ENCODE measurements at regions not wholly inside any gene's neighbourhood (a gene's known extent, or its start where the extent isn't known, plus 50 kb on each side); places are given as distances from the start of the nearest gene placed in this dataset.
"Not testable (repeated sequence)": the region's sequence is repeated elsewhere in the genome, so short reads cannot be mapped to it uniquely, and the experiment has no call there.

DNA sequence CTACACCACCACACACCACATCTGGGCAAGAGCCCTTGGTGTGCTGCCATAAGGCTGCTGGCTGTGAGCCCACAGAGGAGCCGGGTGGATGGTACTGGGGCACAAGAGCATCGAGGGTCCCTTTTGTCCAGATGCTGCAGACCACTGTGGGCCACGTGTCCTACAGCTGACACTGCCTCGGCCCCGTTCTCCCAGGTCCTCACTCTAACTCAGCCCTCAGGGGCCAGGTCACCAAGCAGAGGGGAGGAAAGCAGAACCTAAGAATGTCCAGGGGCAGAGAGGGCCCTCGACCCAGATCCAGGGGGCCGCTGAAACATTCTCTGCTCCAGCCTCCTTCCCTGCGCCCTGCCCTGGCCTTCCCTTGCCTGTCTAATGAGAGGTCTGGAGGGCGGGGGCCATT is 91.7 kb upstream of the ASB18 start:
- no peak overlapping the region for H3K4me3 ChIP-seq
- DNase-seq (no peak), ATAC-seq (ENCODE audit: insufficient read depth, low FRiP score) (no peak)
- TF ChIP-seq, protein P1, sequence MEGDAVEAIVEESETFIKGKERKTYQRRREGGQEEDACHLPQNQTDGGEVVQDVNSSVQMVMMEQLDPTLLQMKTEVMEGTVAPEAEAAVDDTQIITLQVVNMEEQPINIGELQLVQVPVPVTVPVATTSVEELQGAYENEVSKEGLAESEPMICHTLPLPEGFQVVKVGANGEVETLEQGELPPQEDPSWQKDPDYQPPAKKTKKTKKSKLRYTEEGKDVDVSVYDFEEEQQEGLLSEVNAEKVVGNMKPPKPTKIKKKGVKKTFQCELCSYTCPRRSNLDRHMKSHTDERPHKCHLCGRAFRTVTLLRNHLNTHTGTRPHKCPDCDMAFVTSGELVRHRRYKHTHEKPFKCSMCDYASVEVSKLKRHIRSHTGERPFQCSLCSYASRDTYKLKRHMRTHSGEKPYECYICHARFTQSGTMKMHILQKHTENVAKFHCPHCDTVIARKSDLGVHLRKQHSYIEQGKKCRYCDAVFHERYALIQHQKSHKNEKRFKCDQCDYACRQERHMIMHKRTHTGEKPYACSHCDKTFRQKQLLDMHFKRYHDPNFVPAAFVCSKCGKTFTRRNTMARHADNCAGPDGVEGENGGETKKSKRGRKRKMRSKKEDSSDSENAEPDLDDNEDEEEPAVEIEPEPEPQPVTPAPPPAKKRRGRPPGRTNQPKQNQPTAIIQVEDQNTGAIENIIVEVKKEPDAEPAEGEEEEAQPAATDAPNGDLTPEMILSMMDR (IDR thresholded peaks at IDR 0.05; ENCODE audit: control extremely low read depth, extremely low read depth), result no peak
- WGBS, 2 donors, result 90 to 95% methylated on average over 8 to 9 of the region's 9 CpGs
- no peak overlapping the region for H3K9ac ChIP-seq (ENCODE audit: insufficient read depth in 1 of 2, low read length in 2 of 2)
- no peaks in the 10 kb centered on the region for H3K36me3 ChIP-seq (ENCODE audit: control insufficient read depth in 4 of 4, insufficient read depth in 4 of 4, low read length in 4 of 4)
- H3K27ac ChIP-seq (ENCODE audit: low read depth in 1 of 2, low read length in 1 of 2), result no peak overlapping the region
- no peaks in the 10 kb centered on the region for H3K4me1 ChIP-seq (ENCODE audit: control insufficient read depth in 5 of 5, insufficient read depth in 5 of 5, low read length in 5 of 5)
- H3K9me3 ChIP-seq (ENCODE audit: control insufficient read depth in 4 of 4, insufficient read depth in 3 of 4, low read length in 3 of 4), result peaks cover 0 to 2% (median 0%) of the 10 kb centered on the region in 4 donors
- H3K27me3 ChIP-seq (ENCODE audit: control insufficient read depth in 3 of 3, insufficient read depth in 3 of 3, low read length in 2 of 3), result peaks cover 0 to 2% (median 0%) of the 10 kb centered on the region in 3 donors

DNA sequence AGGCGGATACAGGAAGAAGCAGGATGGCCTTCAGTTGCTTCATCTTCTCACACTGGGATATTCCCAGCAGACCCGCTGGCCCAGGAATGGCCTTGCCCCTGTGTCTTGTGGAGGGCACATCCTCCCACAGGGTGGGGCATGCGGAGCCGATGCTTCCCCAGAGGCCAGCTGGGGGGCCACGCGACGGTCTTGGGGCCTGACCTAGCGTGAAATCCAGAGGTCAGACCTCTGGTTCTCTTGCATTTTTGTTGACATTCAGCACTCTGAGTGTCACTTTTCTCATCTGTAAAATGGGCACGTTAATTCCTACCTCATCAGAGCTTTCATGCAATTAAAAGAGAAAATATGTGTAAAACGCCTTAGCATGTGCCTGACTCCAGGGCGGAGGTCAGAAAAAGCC is 92.1 kb upstream of the ASB18 start:
- 93% methylated on average over 9 of the region's 11 CpGs for WGBS, 2 donors
- not testable (repeated sequence) for H3K27ac ChIP-seq (ENCODE audit: low read depth in 1 of 2, low read length in 1 of 2); H3K4me3 ChIP-seq; DNase-seq; H3K9me3 ChIP-seq (ENCODE audit: control insufficient read depth in 4 of 4, insufficient read depth in 3 of 4, low read length in 3 of 4); H3K9ac ChIP-seq (ENCODE audit: insufficient read depth in 1 of 2, low read length in 2 of 2); ATAC-seq (ENCODE audit: insufficient read depth, low FRiP score); H3K27me3 ChIP-seq (ENCODE audit: control insufficient read depth in 3 of 3, insufficient read depth in 3 of 3, low read length in 2 of 3); H3K4me1 ChIP-seq (ENCODE audit: control insufficient read depth in 5 of 5, insufficient read depth in 5 of 5, low read length in 5 of 5); H3K36me3 ChIP-seq (ENCODE audit: control insufficient read depth in 4 of 4, insufficient read depth in 4 of 4, low read length in 4 of 4)

GRCh38 chr2:236358482-236358881 is 94.3 kb upstream of the ASB18 start:
- not testable (repeated sequence) for ATAC-seq (ENCODE audit: insufficient read depth, low FRiP score); H3K27me3 ChIP-seq (ENCODE audit: control insufficient read depth in 3 of 3, insufficient read depth in 3 of 3, low read length in 2 of 3); H3K9ac ChIP-seq (ENCODE audit: insufficient read depth in 1 of 2, low read length in 2 of 2); H3K36me3 ChIP-seq (ENCODE audit: control insufficient read depth in 4 of 4, insufficient read depth in 4 of 4, low read length in 4 of 4); H3K9me3 ChIP-seq (ENCODE audit: control insufficient read depth in 4 of 4, insufficient read depth in 3 of 4, low read length in 3 of 4); H3K4me3 ChIP-seq; DNase-seq; H3K27ac ChIP-seq (ENCODE audit: low read depth in 1 of 2, low read length in 1 of 2); H3K4me1 ChIP-seq (ENCODE audit: control insufficient read depth in 5 of 5, insufficient read depth in 5 of 5, low read length in 5 of 5)
- 92 to 96% methylated on average over 4 to 10 of the region's 10 CpGs for WGBS, 2 donors

- H3K36me3 ChIP-seq (ENCODE audit: control insufficient read depth in 4 of 4, insufficient read depth in 4 of 4, low read length in 4 of 4), result no peaks in the 10 kb centered on the region
- H3K9me3 ChIP-seq (ENCODE audit: control insufficient read depth in 4 of 4, insufficient read depth in 3 of 4, low read length in 3 of 4), result no peaks in the 10 kb centered on the region
- no peak overlapping the region for H3K27ac ChIP-seq (ENCODE audit: low read depth in 1 of 2, low read length in 1 of 2)
- H3K4me1 ChIP-seq (ENCODE audit: control insufficient read depth in 5 of 5, insufficient read depth in 5 of 5, low read length in 5 of 5), result peaks cover 0 to 2% (median 0%) of the 10 kb centered on the region in 5 donors
- ATAC-seq (ENCODE audit: insufficient read depth, low FRiP score) (no peak), DNase-seq (peak in 1 of 3 donors; percentile 28)
- H3K9ac ChIP-seq (ENCODE audit: insufficient read depth in 1 of 2, low read length in 2 of 2), result no peak overlapping the region
- TF ChIP-seq, protein P1 (IDR thresholded peaks at IDR 0.05; ENCODE audit: control extremely low read depth, extremely low read depth), result no peak
- no peak overlapping the region for H3K4me3 ChIP-seq
- 37 to 51% methylated on average over 10 of the region's 10 CpGs for WGBS, 2 donors
- H3K27me3 ChIP-seq (ENCODE audit: control insufficient read depth in 3 of 3, insufficient read depth in 3 of 3, low read length in 2 of 3), result peaks cover 0 to 2% (median 0%) of the 10 kb centered on the region in 3 donors
Measured at GRCh38 chr2:236359426-236360045, 95.3 kb upstream of the ASB18 start.

Data from lung (tissue), 11 donors.